Spleen (tissue), 11 donors: ENCODE measurements at regions not wholly inside any gene's neighbourhood (a gene's known extent, or its start where the extent isn't known, plus 50 kb on each side); places are given as distances from the start of the nearest gene placed in this dataset.

Source experiments
- DNase-seq: peaks from one replicate; pipeline ENCODE4 v3.0.0-alpha.2; 2020
- H3K27ac ChIP-seq, 8 donors: fragments of 200-600 bp; sonication (generic) in 7 of 8; 1 replicate in 4 of 8; 2 replicates in 4 of 8; pipeline versions ENCODE4 v1.5.0 to v1.8.0; 2016 to 2021; ENCODE audit warnings: inconsistent platforms in 4 of 8, mild to moderate bottlenecking in 4 of 8, moderate library complexity in 1 of 8
- H3K27me3 ChIP-seq, 7 donors: fragments of 200-600 bp; sonication (generic) in 6 of 7; replicated peaks in 1 of 7; 1 replicate in 4 of 7; 2 replicates in 3 of 7; pipeline versions ENCODE4 v1.5.0 to v1.8.0; 2016 to 2021; ENCODE audit warnings: inconsistent platforms in 3 of 7, mild to moderate bottlenecking in 1 of 7
- H3K36me3 ChIP-seq, 6 donors: fragments of 200-600 bp; sonication (generic) in 5 of 6; 1 replicate in 4 of 6; 2 replicates in 2 of 6; pipeline versions ENCODE4 v1.5.0 to v1.8.0; 2016 to 2021; ENCODE audit warnings: inconsistent platforms in 2 of 6
- H3K4me1 ChIP-seq, 6 donors: fragments of 200-600 bp; sonication (generic) in 5 of 6; 1 replicate in 3 of 6; 2 replicates in 3 of 6; pipeline versions ENCODE4 v1.5.0 to v1.8.0; 2016 to 2021; ENCODE audit warnings: inconsistent platforms in 3 of 6
- H3K4me3 ChIP-seq, 8 donors: fragments of 200-600 bp; sonication (generic) in 7 of 8; 1 replicate in 4 of 8; 2 replicates in 4 of 8; pipeline versions ENCODE4 v1.5.0 to v1.8.0; 2016 to 2021; ENCODE audit warnings: inconsistent platforms in 4 of 8, mild to moderate bottlenecking in 4 of 8, moderate library complexity in 2 of 8
- H3K9me3 ChIP-seq, 8 donors: fragments of 200-600 bp; sonication (generic) in 7 of 8; 1 replicate in 4 of 8; 2 replicates in 4 of 8; pipeline versions ENCODE4 v1.5.0 to v1.8.0; 2016 to 2021; ENCODE audit warnings: inconsistent platforms in 4 of 8
- POLR2A ChIP-seq, 3 donors: fragments of 450-650 bp; IDR thresholded peaks; one replicate each; pipeline ENCODE4 v1.5.1; 2017; ENCODE audit warnings: antibody characterized with exemption in 3 of 3, mild to moderate bottlenecking in 1 of 3
- POLR2AphosphoS5 ChIP-seq, 3 donors: sonication (generic); formaldehyde crosslinking; IDR thresholded peaks; one replicate each; pipeline ENCODE4 v1.5.1; 2017; ENCODE audit warnings: antibody characterized with exemption in 3 of 3
- WGBS, 5 donors: extraction: QIAGEN DNeasy Blood & Tissue Kit in 3 of 5; methylation state at CpG; one replicate each; pipeline versions ENCODE4 v1.1.5 to v1.1.7; 2013 to 2018; 5-methylcytosine and 5-hydroxymethylcytosine counted together
- intact Hi-C: fragments of 100-400 bp; cut with DNase I; formaldehyde crosslinking; loops from one replicate; pipeline ENCODE4 v1.15.0; 2023; ENCODE audit warnings: low total_unique reads
- TF ChIP-seq, protein P1 (sequence below), 11 experiments: fragments of 200-600 bp in 7 of 11; fragments of 450-650 bp in 4 of 11; sonication (generic) in 4 of 11; IDR thresholded peaks in 8 of 11; conservative IDR thresholded peaks in 3 of 11; 1 replicate in 7 of 11; 2 replicates in 4 of 11; pipeline versions ENCODE4 v1.4.0 to v1.8.0; 2016 to 2021; ENCODE audit warnings: antibody characterized with exemption in 11 of 11, inconsistent platforms in 4 of 11, mild to moderate bottlenecking in 1 of 11
- donor health status: healthy with polysubstance abuse.
- donor health status: DM: no; HTN: no; CAD: no; lungs with moderate emphysema.
- donor health status: DM: no; HTN: no; CAD: no.
- donor health status: Bipolar disorder and iron deficiency.
- donor health status: healthy.
- donor health status: DM: no; HTN: no; CAD: no.
- donor health status: DM: yes; HTN: yes; CAD: no.

DNA sequence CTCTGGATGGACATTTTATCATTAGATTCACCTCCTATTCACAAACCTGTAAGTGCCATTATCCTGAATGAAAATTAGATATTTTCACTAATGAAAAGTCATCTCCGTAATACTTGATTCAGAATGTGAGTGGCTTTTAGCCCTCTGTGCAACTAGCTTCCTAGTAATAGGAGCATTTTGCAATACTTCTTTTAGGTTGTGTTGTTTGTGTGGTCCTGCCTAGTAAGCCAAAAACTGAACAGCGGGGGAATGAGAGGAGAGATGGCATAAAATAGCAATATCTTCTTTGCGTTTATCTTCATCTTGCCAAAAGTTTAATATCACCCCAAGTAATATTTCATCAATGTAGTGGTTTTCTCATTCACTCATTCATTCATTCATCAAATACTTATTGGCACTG, 507.5 kb upstream of the CELF2 start:
- WGBS, 5 donors = 92 to 97% (median 92%) methylated on average over 3 of the region's 3 CpGs
- Histone ChIP-seq H3K27ac (no peak overlapping the region), H3K9me3 (peaks cover 0 to 4% (median 0%) of the 10 kb centered on the region in 8 donors), H3K27me3 (no peaks in the 10 kb centered on the region), H3K36me3 (no peaks in the 10 kb centered on the region), H3K4me1 (no peaks in the 10 kb centered on the region), H3K4me3 (no peak overlapping the region)
- intact Hi-C loops = no loop called here
- DNase-seq = no peak
- TF ChIP-seq, protein P1, sequence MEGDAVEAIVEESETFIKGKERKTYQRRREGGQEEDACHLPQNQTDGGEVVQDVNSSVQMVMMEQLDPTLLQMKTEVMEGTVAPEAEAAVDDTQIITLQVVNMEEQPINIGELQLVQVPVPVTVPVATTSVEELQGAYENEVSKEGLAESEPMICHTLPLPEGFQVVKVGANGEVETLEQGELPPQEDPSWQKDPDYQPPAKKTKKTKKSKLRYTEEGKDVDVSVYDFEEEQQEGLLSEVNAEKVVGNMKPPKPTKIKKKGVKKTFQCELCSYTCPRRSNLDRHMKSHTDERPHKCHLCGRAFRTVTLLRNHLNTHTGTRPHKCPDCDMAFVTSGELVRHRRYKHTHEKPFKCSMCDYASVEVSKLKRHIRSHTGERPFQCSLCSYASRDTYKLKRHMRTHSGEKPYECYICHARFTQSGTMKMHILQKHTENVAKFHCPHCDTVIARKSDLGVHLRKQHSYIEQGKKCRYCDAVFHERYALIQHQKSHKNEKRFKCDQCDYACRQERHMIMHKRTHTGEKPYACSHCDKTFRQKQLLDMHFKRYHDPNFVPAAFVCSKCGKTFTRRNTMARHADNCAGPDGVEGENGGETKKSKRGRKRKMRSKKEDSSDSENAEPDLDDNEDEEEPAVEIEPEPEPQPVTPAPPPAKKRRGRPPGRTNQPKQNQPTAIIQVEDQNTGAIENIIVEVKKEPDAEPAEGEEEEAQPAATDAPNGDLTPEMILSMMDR (IDR thresholded peaks at IDR 0.05 in 8 of 11, conservative IDR thresholded peaks at IDR 0.05 in 3 of 11) = no peak
- TF ChIP-seq POLR2AphosphoS5 (IDR thresholded peaks at IDR 0.05) (no peak), POLR2A (IDR thresholded peaks at IDR 0.05) (no peak)

DNA sequence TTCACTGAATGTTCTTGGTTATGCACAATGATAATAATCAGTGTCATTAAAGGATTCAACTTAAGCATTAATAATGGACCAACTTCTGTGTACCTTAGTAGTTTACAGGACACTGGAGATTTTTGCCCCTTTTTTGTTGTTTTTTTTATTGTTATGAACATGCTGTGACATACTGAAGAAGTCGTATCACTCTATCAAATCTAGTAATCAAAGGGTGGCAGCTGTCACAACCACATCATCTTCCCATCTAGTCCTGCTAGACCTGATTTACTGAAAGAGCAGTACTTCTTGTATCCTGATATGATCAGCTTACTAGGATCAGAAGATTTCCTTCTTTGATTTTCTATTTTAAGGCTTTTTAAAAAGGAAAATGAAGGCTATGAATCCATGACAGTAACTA, 504.6 kb upstream of the CELF2 start:
- Histone ChIP-seq H3K4me3 (no peak overlapping the region), H3K27me3 (peaks cover 0 to 8% (median 0%) of the 10 kb centered on the region in 7 donors), H3K9me3 (peaks cover 0 to 4% (median 0%) of the 10 kb centered on the region in 8 donors), H3K27ac (no peak overlapping the region), H3K36me3 (no peaks in the 10 kb centered on the region), H3K4me1 (no peaks in the 10 kb centered on the region)
- 73 to 86% (median 74%) methylated on average over 1 of the region's 1 CpG for WGBS, 5 donors
- no peak for TF ChIP-seq POLR2AphosphoS5 (IDR thresholded peaks at IDR 0.05)
- TF ChIP-seq, protein P1 (IDR thresholded peaks at IDR 0.05 in 8 of 11, conservative IDR thresholded peaks at IDR 0.05 in 3 of 11) = no peak
- TF ChIP-seq POLR2A (IDR thresholded peaks at IDR 0.05) = no peak
- intact Hi-C loops = no loop called here
- DNase-seq = no peak

DNA sequence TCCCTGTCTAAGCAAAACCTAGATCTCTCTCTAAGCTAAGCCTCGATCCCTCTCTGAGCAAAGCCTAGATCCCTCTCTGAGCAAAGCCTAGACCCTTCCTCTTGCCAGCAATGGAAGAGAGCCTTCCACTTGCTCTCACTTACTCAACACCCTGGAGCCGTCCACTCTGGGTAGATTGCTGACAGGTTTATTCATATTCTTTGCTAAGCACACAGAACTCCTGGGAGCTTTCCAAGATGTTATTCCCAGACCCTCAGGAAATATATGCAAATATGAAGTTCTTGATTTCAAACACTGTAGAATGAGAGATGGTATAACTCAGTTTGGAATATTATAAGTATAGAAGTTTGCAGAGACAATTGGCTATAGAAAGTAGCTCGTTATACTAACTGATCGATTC, 503.8 kb upstream of the CELF2 start:
- TF ChIP-seq POLR2AphosphoS5 (IDR thresholded peaks at IDR 0.05) = no peak
- TF ChIP-seq POLR2A (IDR thresholded peaks at IDR 0.05) = no peak
- TF ChIP-seq, protein P1 (IDR thresholded peaks at IDR 0.05 in 8 of 11, conservative IDR thresholded peaks at IDR 0.05 in 3 of 11) = no peak
- DNase-seq = no peak
- H3K4me1 ChIP-seq = no peaks in the 10 kb centered on the region
- intact Hi-C loops = no loop called here
- WGBS, 5 donors = 88 to 91% (median 90%) methylated on average over 4 of the region's 4 CpGs
- peaks cover 0 to 8% (median 0%) of the 10 kb centered on the region in 7 donors for H3K27me3 ChIP-seq
- no peak overlapping the region for H3K27ac ChIP-seq
- H3K36me3 ChIP-seq = no peaks in the 10 kb centered on the region
- no peak overlapping the region for H3K4me3 ChIP-seq
- H3K9me3 ChIP-seq = peaks cover 0 to 3% (median 0%) of the 10 kb centered on the region in 8 donors

DNA sequence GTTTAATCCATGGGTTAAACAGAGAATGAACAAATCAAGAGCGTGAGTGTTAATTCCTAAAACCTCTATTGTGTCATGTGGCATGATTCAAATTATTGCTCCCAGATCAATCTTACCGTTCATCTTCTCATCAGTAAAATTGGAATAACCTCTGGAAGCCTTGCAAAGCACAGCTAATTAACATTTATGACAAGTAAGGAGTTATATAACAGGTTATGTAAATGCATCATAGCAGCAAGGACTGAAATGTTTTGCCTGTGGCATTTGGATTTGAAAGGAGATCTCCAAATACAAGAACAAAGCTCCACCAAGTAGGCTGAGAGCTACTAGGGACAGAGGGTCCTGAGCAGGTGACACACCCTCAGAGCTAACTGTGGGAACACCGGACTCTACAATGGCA, 502.9 kb upstream of the CELF2 start:
- 86 to 95% (median 91%) methylated on average over 3 of the region's 3 CpGs for WGBS, 5 donors
- intact Hi-C loops = no loop called here

More for the DNA sequence above, 502.9 kb upstream of the CELF2 start:
- no peaks in the 10 kb centered on the region for H3K36me3 ChIP-seq
- TF ChIP-seq, protein P1 (IDR thresholded peaks at IDR 0.05 in 8 of 11, conservative IDR thresholded peaks at IDR 0.05 in 3 of 11) = no peak
- TF ChIP-seq POLR2AphosphoS5 (IDR thresholded peaks at IDR 0.05) (no peak), POLR2A (IDR thresholded peaks at IDR 0.05) (no peak)
- no peak overlapping the region for H3K4me3 ChIP-seq
- H3K27ac ChIP-seq = no peak overlapping the region
- DNase-seq = no peak
- no peaks in the 10 kb centered on the region for H3K4me1 ChIP-seq
- peaks cover 0 to 8% (median 0%) of the 10 kb centered on the region in 7 donors for H3K27me3 ChIP-seq
- H3K9me3 ChIP-seq = no peaks in the 10 kb centered on the region
